ENCODE measurements at regions not wholly inside any gene's neighbourhood (a gene's known extent, or its start where the extent isn't known, plus 50 kb on each side); places are given as distances from the start of the nearest gene placed in this dataset.

GRCh38 chr5:125073090-125073489, 326.7 kb upstream of the ZNF608 start:
- TF ChIP-seq YY1 (IDR thresholded peaks at IDR 0.05; ENCODE audit: insufficient read depth, insufficient read length) (no peak), ZNF274 (IDR thresholded peaks at IDR 0.05; ENCODE audit: low read depth, low read length) (no peak), SUZ12 (IDR thresholded peaks at IDR 0.05; ENCODE audit: extremely low read depth, insufficient read depth, insufficient read length) (no peak)
